ENCODE measurements at regions not wholly inside any gene's neighbourhood (a gene's known extent, or its start where the extent isn't known, plus 50 kb on each side); places are given as distances from the start of the nearest gene placed in this dataset.

- TF ChIP-seq, protein P1, sequence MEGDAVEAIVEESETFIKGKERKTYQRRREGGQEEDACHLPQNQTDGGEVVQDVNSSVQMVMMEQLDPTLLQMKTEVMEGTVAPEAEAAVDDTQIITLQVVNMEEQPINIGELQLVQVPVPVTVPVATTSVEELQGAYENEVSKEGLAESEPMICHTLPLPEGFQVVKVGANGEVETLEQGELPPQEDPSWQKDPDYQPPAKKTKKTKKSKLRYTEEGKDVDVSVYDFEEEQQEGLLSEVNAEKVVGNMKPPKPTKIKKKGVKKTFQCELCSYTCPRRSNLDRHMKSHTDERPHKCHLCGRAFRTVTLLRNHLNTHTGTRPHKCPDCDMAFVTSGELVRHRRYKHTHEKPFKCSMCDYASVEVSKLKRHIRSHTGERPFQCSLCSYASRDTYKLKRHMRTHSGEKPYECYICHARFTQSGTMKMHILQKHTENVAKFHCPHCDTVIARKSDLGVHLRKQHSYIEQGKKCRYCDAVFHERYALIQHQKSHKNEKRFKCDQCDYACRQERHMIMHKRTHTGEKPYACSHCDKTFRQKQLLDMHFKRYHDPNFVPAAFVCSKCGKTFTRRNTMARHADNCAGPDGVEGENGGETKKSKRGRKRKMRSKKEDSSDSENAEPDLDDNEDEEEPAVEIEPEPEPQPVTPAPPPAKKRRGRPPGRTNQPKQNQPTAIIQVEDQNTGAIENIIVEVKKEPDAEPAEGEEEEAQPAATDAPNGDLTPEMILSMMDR (IDR thresholded peaks at IDR 0.05 in 2 of 3, conservative IDR thresholded peaks at IDR 0.05 in 1 of 3; ENCODE audit: borderline replicate concordance in 1 of 3, insufficient read depth in 1 of 3, low read depth in 2 of 3, low read length in 2 of 3) = no peak
- TF ChIP-seq CBX3 (IDR thresholded peaks at IDR 0.05; ENCODE audit: low read depth) = no peak
- no peak for TF ChIP-seq SP1 (IDR thresholded peaks at IDR 0.05; ENCODE audit: low read depth)
- TF ChIP-seq EZH2phosphoT487 (IDR thresholded peaks at IDR 0.05; ENCODE audit: borderline replicate concordance) = no peak
- TF ChIP-seq, protein P2, sequence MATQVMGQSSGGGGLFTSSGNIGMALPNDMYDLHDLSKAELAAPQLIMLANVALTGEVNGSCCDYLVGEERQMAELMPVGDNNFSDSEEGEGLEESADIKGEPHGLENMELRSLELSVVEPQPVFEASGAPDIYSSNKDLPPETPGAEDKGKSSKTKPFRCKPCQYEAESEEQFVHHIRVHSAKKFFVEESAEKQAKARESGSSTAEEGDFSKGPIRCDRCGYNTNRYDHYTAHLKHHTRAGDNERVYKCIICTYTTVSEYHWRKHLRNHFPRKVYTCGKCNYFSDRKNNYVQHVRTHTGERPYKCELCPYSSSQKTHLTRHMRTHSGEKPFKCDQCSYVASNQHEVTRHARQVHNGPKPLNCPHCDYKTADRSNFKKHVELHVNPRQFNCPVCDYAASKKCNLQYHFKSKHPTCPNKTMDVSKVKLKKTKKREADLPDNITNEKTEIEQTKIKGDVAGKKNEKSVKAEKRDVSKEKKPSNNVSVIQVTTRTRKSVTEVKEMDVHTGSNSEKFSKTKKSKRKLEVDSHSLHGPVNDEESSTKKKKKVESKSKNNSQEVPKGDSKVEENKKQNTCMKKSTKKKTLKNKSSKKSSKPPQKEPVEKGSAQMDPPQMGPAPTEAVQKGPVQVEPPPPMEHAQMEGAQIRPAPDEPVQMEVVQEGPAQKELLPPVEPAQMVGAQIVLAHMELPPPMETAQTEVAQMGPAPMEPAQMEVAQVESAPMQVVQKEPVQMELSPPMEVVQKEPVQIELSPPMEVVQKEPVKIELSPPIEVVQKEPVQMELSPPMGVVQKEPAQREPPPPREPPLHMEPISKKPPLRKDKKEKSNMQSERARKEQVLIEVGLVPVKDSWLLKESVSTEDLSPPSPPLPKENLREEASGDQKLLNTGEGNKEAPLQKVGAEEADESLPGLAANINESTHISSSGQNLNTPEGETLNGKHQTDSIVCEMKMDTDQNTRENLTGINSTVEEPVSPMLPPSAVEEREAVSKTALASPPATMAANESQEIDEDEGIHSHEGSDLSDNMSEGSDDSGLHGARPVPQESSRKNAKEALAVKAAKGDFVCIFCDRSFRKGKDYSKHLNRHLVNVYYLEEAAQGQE (IDR thresholded peaks at IDR 0.05; ENCODE audit: low read depth) = no peak
- no peak for TF ChIP-seq POLR2A (IDR thresholded peaks at IDR 0.05; ENCODE audit: borderline replicate concordance, extremely low read depth, insufficient read depth, insufficient read length)
- no peak for TF ChIP-seq SRF (IDR thresholded peaks at IDR 0.05; ENCODE audit: low read depth)
- no peak for TF ChIP-seq FOSL1 (IDR thresholded peaks at IDR 0.05; ENCODE audit: low read depth)
- TF ChIP-seq ELF1 (IDR thresholded peaks at IDR 0.05; ENCODE audit: borderline replicate concordance, low read depth) = no peak
Measured at GRCh38 chr13:62793850-62794249, 1378.2 kb upstream of the PCDH20 start (continued).

DNA sequence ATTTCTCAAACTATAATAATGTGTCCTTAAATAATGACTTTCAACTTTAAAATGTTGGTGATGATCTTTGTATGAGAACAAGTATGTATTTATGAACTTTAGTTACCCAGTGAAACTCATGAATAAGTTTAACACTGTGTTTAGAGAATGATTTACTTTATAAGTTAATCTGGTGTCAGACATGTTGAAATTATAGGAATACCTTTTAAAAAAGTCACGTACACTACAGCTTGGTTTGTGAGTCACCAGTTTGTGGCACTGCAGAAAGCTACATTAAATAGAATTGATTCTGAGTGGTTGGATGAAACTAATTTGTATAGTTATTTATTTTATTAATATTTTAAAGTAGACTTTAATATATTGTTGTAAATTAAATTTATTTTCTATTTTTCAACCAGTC is 1366.2 kb upstream of the PCDH20 start:
- intact Hi-C loops (cut with micrococcal nuclease) = no loop called here
- TF ChIP-seq ELF1 (IDR thresholded peaks at IDR 0.05; ENCODE audit: borderline replicate concordance, low read depth) (no peak), ZBTB33 (IDR thresholded peaks at IDR 0.05; ENCODE audit: extremely low read depth, insufficient replicate concordance, low read length) (no peak), POLR2A (IDR thresholded peaks at IDR 0.05; ENCODE audit: borderline replicate concordance, extremely low read depth, insufficient read depth, insufficient read length) (no peak), ZNF274 (IDR thresholded peaks at IDR 0.05; ENCODE audit: low read depth, low read length) (no peak), SRF (IDR thresholded peaks at IDR 0.05; ENCODE audit: low read depth) (no peak), SIN3A (IDR thresholded peaks at IDR 0.05; ENCODE audit: low read depth) (no peak), TCF7L2 (IDR thresholded peaks at IDR 0.05; ENCODE audit: borderline replicate concordance, extremely low read depth, insufficient read depth, insufficient read length) (no peak), JUND (IDR thresholded peaks at IDR 0.05) (no peak), EZH2phosphoT487 (IDR thresholded peaks at IDR 0.05; ENCODE audit: borderline replicate concordance) (no peak), EZH2 (IDR thresholded peaks at IDR 0.05) (no peak), POLR2AphosphoS5 (IDR thresholded peaks at IDR 0.05; ENCODE audit: low read depth, low read length) (no peak), SP1 (IDR thresholded peaks at IDR 0.05; ENCODE audit: low read depth) (no peak), CBX3 (IDR thresholded peaks at IDR 0.05; ENCODE audit: low read depth) (no peak)

More for the DNA sequence above, 1366.2 kb upstream of the PCDH20 start:
- Histone ChIP-seq H3K79me2 (ENCODE audit: insufficient read depth, low read length) (no peaks in the 10 kb centered on the region), H3K9me3 (ENCODE audit: control insufficient read depth in 1 of 2, insufficient read depth in 1 of 2, low read depth in 1 of 2, low read length in 2 of 2) (no peaks in the 10 kb centered on the region), H3K27ac (ENCODE audit: low read depth, low read length) (no peak overlapping the region), H2AFZ (ENCODE audit: low read depth, low read length, poor library complexity, severe bottlenecking) (no peak overlapping the region), H4K20me1 (ENCODE audit: insufficient read depth) (no peaks in the 10 kb centered on the region), H3K4me1 (ENCODE audit: control insufficient read depth in 1 of 2, insufficient read depth in 2 of 2, low read length in 2 of 2) (no peaks in the 10 kb centered on the region), H3K4me2 (ENCODE audit: low read length) (no peak overlapping the region), H3K9me2 (ENCODE audit: insufficient read depth) (no peaks in the 10 kb centered on the region), H3K9ac (ENCODE audit: low read length) (no peak overlapping the region), H3K27me3 (ENCODE audit: insufficient read depth, low read length) (no peaks in the 10 kb centered on the region), H3K4me3 (replicated peaks in 1 of 2; ENCODE audit: low read depth in 1 of 2, low read length in 2 of 2) (no peak overlapping the region), H3K36me3 (ENCODE audit: control insufficient read depth in 1 of 2, insufficient read depth in 2 of 2, low read length in 2 of 2) (no peaks in the 10 kb centered on the region)
- POLR2A ChIA-PET = no interaction called here
- no TSS peak for BruUV-seq (replicated peaks)
- RAD21 ChIA-PET (ENCODE audit: low non-redundant PET in 1 of 2, low total read pairs in 2 of 2, uncharacterized antibody in 2 of 2, unreplicated experiment in 2 of 2) = no interaction called here
- ATAC-seq (no peak), DNase-seq (ENCODE audit: low read depth, low spot score) (no peak)
- CTCF ChIA-PET = no interaction called here

Data from HCT116 (cell line).